GM19193 (cell line): ENCODE measurements at regions not wholly inside any gene's neighbourhood (a gene's known extent, or its start where the extent isn't known, plus 50 kb on each side); places are given as distances from the start of the nearest gene placed in this dataset.

ENCODE experiments used
- POLR2A ChIP-seq: IDR thresholded peaks from 4 replicates; pipeline ENCODE4 v1.6.1; 2011; ENCODE audit not compliant: insufficient read depth, insufficient read length; ENCODE audit errors: extremely low read depth

DNA sequence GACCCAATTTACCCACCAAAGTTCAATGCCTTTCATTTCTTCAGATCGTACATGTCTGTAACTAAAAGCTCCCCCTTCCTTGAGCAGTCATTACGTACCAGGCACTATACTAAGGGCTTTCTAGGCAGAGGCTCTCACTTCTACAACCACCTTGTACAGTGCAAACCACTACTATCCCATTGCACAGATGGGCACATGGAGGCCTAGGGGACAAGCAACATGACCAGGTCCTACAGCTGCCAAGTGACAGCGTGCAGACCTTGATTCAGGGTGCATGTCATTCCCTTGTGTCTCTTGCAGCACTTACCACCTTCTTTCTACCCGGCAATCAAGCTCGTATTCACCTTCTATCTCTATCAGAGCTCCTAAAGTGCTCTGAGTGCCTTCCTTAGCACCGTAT, 382.7 kb downstream of the SOX9 start:
- TF ChIP-seq POLR2A: no peak

DNA sequence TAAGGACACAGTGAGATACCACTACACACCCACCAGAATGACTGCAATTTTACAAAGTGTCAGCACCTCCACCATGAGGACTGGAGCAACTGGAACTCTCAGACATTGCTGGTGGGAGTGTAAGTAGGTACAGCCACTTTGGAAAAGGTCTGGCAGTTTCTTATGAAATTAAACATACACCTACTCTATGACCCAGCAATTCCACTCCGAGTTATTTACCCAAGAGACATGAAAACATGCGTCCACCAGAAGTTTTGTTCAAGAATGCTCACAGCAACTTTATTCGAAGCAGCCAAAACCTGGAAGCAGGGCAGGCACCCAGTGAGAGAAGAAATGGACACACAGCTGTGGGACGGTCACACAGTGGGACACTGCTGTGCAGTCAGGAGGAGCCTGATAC, 384.0 kb downstream of the SOX9 start:
- TF ChIP-seq POLR2A: no peak

DNA sequence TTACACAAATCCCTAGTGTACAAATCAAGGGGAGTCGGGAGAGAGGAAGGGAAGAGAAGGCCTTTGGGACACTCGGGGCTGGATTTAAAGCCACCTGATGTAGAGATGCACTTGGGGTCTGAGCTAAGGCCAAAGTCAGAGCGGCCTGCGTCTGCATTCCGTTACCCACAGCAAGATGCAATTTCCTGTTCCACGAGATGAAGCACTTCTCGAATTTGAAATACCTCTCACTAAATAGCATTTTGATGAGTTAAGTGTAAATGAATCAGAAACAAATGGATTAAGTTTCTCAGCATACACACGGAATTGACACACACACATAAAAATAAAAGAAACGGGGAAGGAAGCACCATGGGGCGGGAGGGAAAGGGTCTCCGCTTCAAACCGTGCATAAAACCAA, 386.0 kb downstream of the SOX9 start:
- TF ChIP-seq POLR2A: no peak

DNA sequence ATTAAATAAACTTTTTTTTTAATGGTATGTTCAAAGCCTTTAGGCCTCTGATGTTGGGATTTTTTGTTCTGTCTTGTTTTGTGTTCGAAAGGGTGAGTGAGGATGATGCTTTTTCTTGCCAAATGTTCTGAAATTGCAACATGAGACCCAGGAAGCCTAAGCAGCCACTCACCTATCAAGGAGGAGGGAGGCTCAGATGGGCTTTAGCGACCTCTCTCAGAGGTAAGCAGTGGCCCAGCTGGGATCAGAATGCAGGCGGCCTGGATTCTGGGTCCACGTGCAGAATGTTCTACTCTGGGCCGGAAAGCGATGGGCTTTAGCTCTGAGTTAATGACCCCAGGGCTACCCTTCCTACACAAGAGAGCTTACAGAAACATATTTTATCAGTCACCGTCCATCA, 386.6 kb downstream of the SOX9 start:
- TF ChIP-seq POLR2A: no peak

DNA sequence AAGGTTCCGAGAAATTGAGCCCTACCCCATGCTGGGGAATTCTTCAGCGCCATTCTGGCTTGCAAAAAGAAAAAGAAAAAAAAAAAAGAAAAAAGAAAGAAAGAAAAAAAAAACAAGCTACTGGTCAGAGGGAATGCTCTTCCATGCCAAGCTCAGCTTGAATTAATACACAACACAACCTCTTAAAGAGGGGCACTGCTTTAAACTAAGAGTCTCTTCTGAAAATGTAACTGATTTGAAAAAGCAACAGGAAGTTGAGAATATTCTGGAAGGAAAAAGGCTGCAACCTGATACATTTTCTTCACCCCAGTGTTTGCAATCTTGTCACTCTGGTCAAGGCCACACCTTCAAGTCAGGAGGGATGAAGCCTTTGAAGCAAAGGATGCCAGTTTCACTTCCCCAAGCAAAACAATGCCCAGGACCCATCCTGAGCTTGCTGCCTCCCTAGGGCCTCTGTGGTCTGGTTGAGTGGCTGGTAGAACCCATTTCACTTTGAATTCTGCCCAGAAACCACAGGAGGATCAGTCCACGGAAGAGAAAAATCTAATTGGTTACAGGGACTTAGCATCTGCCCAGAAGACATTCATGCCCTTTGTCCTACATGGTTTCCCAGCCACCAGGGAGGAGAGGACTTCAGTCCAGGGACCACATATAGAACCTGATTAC, 389.7 kb downstream of the SOX9 start:
- TF ChIP-seq POLR2A: no peak

DNA sequence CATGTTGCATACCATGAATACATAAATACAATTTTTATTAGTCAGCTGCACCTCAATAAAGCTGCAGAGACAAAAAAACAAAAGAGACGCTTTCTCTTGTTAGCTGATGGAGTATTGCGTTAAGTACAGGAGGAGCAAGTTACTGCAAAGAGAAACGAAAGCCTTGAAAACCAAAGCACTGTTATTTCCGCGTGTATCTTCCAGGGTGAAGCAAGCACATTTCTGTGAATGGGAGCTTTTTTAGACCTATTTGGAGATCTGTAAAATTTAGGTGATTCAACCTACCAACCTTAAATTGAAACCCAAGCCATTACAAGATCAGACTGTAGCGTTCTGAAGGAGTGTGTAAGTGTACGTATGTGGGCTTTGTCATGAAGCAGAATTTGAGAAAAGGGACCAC, 390.4 kb downstream of the SOX9 start:
- no peak for TF ChIP-seq POLR2A

DNA sequence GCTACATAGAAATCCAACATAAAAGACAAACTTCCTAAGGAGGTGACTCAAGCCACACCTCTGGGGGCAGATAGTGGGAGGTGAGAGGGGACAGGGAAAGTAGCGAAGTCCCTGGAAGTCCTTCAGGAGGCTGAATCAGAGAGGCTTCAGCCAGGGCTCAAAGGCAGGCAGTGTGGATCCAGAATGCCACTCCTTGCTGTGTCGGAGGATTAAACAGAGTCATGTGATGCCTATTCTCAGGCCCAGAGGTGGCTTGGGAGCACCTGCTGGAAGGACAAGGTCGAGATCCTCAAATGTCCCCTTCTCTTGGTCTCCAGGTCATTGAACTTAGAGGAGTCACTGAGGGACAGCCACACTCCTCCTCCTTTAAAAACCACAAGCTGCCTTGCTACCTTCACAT, 391.1 kb downstream of the SOX9 start:
- TF ChIP-seq POLR2A: no peak

DNA sequence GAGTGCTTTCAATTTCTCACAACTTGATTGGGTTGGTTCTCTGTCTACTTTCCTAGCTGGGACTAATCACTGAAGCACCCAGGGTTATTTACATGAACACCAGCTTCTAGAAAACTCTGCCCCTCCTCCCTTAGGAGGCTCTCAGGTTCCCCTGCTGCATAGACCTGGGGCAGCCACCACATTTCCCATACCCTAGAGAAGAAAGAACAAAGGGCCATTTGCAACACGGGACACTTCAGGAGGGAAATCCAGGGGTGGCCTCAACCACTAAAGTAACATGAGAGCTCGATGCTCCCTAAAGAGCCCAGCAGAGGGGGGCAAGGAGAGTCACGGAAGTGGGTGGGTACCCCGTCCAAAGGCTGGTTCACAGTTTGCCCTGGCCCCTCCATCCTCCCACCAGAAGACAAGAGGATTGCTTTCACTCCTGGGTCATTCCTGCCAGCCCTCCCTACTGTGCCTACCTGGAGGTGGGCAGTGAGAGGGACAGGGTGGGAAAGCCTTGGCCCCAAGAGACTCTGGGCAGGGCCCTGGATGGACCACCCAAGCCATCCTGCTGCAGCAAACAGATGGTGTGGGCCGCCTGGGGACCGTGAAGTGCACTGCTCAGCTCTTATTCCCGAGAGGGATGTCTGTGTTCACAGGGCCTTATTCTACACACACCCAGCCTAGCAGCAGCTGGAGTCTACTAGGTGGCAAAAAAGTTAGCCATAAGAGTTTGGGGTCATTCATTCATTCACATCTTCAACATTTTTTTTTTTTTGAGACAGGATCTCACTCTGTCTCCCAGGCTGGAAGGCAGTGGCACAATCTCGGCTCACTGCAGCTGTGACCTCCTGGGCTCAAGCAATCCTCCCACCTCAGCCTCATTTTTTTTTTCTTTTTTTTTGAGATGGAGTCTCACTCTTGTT, 392.1 kb downstream of the SOX9 start:
- TF ChIP-seq POLR2A: no peak

DNA sequence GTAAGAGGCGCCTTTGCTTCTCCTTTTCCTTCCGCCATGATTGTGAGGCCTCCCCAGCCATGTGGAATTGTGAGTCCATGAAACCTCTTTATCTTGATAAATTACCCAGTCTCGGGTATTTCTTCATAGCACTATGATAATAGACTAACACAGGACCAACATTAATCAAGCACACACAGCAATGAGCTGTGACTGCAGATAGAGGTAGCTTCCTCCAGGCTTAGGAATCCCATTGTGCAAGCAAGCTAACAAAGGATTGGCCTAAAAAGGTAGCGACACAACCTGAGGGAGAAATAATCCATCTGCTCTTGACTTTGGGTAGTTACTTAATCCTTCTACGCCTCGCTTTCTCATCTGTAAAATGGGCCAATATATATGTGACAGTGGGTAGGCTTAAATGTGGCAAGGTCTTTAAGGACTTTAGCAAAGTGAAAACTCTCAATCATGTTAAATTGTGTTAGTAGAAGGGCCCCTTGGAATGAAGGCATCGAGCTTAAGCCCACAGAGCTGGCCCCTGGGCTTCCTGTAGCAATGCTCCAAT, 393.6 kb downstream of the SOX9 start:
- TF ChIP-seq POLR2A: no peak

DNA sequence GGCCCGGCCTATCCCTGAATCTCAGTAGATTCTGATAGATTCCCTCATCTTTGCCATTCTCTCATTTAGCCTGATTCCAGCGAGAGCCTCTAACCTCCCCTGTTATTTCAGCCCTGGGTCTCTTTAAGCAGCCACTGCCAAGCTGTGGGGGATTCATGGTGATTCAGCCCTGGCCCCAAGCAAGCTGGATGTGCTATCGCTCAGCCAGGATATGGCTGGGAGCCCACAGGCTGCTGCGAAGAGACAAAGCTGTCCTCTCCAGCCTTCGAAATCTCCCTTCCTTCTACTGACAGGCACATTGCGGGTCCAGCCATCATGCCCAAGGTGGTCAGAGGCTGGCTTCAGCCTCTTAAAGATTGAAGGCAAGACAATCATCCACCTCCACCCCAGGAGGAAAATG, 394.1 kb downstream of the SOX9 start:
- no peak for TF ChIP-seq POLR2A

DNA sequence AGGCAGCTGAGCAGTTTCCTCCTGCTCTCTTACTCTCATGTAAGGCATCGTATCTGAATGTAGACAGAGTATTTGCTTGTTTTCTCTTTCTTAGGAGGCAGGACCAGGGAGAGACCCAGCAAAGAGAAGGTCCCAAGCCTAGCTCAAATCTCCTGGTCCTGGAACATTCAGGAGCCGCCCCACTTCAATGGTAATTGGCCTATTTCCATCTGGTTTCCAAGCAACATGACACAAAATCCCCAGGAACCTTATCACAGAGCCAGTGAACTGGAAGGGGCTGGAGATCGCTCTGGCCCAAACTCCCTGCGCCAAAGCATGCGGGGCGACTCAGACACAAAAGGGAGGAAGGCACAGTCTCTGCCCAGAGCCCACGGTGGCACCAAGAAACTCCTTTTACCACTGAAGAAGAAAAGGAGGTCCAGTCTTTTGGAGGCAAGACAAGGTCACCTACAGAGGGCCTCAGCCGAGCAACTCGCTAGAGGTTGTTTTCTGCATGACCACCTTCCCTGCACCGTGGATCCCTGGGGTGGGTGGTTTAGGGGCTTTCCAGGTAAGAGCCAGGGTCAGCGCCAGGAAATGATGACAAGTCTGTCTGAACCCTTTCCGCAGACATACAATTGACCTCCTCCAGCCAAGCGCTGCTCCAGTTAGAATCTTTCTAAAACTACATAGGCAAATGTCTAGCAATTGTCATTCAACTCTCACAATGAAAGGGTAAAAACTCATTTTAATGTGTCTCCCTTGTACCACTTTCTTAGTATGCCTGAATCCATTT, 394.7 kb downstream of the SOX9 start:
- no peak for TF ChIP-seq POLR2A

DNA sequence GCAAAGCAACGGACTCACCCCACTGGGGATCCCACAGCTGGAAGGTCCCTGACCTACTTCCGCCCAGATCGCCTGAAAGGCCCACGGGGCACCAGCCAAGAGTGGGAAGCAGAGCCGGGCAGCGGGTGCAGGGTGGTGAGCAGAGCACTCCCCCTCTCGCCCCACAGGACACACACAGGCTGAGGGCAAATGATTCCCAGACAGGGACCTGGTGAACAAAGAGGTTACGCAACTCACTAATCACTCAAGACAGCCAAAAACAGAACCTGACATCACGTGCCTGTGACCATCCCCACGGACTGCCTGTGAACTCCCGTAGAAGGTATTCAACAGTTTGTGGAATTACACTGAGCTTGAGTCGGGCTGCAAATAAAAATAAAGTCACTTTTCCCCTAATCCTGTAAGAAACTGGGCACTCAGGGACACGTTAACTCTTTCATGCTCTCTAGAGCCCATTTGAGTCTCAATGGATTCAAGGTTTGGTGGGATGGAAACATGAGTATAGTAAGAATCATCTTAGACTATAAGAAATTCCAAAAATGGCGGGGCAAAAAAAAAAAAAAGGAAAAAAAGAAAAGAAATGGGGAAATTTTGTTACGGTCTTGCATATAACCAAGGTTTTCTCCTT, 396.1 kb downstream of the SOX9 start:
- TF ChIP-seq POLR2A: no peak

DNA sequence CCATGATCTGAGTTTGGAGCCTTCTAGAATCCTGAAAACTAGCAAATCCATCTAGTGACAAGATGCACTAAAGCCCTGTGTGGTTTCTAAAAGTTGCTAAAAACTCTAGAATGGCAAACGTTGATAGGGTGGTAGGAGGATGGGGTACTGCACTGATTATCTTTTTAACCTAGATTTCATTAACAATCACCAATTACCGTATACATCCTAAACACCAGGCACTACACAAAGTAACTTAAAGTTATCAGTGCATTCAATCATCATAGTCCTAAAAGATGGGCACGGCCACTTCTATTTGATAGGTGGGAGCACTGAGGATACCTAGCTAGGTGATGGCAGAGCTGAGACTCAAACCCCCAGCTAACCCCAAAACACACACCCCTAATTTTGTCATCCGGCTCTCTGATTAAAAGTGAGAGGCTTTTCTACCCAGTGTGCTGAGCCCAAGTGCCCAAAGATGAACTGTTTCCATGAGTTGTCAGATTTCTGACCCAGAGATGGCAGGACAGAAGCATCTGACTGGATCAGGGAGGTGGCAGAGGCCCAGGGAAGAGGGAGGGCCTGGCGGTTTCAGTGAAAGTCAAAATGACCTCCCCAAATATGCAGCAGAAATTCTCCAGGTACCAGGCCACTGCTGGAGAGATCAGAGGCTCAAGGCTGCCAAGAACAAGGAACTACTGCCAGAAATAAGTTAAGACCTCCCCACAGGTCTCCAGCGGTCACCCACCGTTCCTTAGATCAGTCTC, 396.8 kb downstream of the SOX9 start:
- TF ChIP-seq POLR2A: no peak

DNA sequence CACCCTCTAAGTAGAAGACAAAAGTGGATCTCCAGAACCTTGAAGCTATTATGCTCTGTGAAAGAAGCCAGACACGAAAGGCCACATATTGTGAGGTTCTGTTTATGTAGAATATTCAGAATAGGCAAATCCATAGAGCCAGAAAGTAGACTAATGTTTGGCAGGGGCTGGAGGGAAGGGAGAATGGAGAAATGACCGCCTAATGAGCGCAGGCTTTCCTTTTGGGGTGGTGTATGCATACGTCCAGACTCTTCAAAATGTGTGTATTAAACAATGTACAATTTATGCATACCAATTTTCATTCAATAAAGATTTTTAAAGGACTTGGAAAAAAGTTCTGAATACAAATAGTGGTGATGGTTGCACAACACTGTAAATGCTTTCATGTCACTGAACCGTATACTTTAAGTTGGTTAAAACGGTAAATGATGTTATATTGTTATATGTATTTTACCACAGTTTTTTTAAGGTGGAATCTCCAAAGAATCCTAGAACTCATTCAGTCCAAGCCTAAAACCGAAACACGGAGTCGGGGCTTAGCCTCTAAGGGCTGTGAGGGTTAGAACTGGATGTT, 397.4 kb downstream of the SOX9 start:
- no peak for TF ChIP-seq POLR2A
